ENCODE measurements at regions not wholly inside any gene's neighbourhood (a gene's known extent, or its start where the extent isn't known, plus 50 kb on each side); places are given as distances from the start of the nearest gene placed in this dataset.

- TF ChIP-seq, protein P1, sequence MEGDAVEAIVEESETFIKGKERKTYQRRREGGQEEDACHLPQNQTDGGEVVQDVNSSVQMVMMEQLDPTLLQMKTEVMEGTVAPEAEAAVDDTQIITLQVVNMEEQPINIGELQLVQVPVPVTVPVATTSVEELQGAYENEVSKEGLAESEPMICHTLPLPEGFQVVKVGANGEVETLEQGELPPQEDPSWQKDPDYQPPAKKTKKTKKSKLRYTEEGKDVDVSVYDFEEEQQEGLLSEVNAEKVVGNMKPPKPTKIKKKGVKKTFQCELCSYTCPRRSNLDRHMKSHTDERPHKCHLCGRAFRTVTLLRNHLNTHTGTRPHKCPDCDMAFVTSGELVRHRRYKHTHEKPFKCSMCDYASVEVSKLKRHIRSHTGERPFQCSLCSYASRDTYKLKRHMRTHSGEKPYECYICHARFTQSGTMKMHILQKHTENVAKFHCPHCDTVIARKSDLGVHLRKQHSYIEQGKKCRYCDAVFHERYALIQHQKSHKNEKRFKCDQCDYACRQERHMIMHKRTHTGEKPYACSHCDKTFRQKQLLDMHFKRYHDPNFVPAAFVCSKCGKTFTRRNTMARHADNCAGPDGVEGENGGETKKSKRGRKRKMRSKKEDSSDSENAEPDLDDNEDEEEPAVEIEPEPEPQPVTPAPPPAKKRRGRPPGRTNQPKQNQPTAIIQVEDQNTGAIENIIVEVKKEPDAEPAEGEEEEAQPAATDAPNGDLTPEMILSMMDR (IDR thresholded peaks at IDR 0.05; ENCODE audit: control extremely low read depth in 1 of 3, insufficient read depth in 1 of 3, low read depth in 1 of 3, low read length in 3 of 3): no peak
- TF ChIP-seq KDM5A (IDR thresholded peaks at IDR 0.05; ENCODE audit: low read length): no peak
- TF ChIP-seq ZNF274 (IDR thresholded peaks at IDR 0.05; ENCODE audit: borderline replicate concordance, extremely low read depth, low read length): no peak
Observed at GRCh38 chr11:92396133-92396532, 171.5 kb downstream of the FAT3 start.
